MM.1S (cell line): ENCODE measurements at regions not wholly inside any gene's neighbourhood (a gene's known extent, or its start where the extent isn't known, plus 50 kb on each side); places are given as distances from the start of the nearest gene placed in this dataset.
"Not testable (repeated sequence)": the region's sequence is repeated elsewhere in the genome, so short reads cannot be mapped to it uniquely, and the experiment has no call there.

Experiments used
- CTCF ChIP-seq: fragments of 300-600 bp; sonication (generic); IDR thresholded peaks from 2 replicates; pipeline ENCODE4 v1.5.1; 2016; ENCODE audit warnings: antibody characterized with exemption, low read length, mixed read lengths
- EZH2 ChIP-seq: fragments of 300-600 bp; sonication (generic); optimal IDR thresholded peaks from 2 replicates; pipeline ENCODE3; 2017; ENCODE audit warnings: low read depth, mild to moderate bottlenecking, antibody characterized with exemption, low read length, mixed read lengths
- EZH2phosphoT487 ChIP-seq: fragments of 300-600 bp; sonication (generic); IDR thresholded peaks from 2 replicates; pipeline ENCODE4 v1.6.1; 2018; ENCODE audit warnings: antibody characterized with exemption, low read length

- TF ChIP-seq CTCF, EZH2, EZH2phosphoT487: not testable (repeated sequence)
Observed at GRCh38 chr13:46469699-46470098, 82.6 kb upstream of the RUBCNL start.
